ENCODE measurements at regions not wholly inside any gene's neighbourhood (a gene's known extent, or its start where the extent isn't known, plus 50 kb on each side); places are given as distances from the start of the nearest gene placed in this dataset.

DNA sequence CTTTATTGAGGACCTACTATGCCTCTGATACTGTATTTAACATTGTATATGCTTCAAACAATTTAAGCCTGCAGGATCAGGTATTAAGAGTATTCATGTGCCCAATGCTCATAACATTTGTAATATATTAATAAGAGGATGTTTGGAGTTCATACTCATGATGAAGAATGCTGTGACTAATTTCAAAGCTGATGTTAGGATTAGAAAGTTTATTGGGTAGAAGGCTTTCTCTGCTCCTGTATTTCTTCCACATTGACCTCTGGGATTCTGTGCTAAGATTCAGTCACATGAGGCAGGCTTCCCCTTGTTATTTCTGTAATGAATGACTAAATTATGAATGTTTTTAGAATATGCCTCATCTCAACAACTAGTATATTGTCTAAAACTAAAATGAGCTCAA lies 456.4 kb downstream of the NFIB start:
- TF ChIP-seq CEBPB (tag; IDR thresholded peaks at IDR 0.05), result no peak
- TF ChIP-seq NFIX (CRISPR knock-in tag; IDR thresholded peaks at IDR 0.05; ENCODE audit: low read depth), result no peak
- no peak for TF ChIP-seq CREB1 (IDR thresholded peaks at IDR 0.05)
- TF ChIP-seq CREB1 (CRISPR knock-in tag; IDR thresholded peaks at IDR 0.05), result no peak
- TF ChIP-seq MTA1 (IDR thresholded peaks at IDR 0.05; ENCODE audit: borderline replicate concordance), result no peak
- TF ChIP-seq, protein P1, sequence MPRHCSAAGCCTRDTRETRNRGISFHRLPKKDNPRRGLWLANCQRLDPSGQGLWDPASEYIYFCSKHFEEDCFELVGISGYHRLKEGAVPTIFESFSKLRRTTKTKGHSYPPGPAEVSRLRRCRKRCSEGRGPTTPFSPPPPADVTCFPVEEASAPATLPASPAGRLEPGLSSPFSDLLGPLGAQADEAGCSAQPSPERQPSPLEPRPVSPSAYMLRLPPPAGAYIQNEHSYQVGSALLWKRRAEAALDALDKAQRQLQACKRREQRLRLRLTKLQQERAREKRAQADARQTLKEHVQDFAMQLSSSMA (CRISPR knock-in tag; IDR thresholded peaks at IDR 0.05), result no peak
- TF ChIP-seq, protein P2, sequence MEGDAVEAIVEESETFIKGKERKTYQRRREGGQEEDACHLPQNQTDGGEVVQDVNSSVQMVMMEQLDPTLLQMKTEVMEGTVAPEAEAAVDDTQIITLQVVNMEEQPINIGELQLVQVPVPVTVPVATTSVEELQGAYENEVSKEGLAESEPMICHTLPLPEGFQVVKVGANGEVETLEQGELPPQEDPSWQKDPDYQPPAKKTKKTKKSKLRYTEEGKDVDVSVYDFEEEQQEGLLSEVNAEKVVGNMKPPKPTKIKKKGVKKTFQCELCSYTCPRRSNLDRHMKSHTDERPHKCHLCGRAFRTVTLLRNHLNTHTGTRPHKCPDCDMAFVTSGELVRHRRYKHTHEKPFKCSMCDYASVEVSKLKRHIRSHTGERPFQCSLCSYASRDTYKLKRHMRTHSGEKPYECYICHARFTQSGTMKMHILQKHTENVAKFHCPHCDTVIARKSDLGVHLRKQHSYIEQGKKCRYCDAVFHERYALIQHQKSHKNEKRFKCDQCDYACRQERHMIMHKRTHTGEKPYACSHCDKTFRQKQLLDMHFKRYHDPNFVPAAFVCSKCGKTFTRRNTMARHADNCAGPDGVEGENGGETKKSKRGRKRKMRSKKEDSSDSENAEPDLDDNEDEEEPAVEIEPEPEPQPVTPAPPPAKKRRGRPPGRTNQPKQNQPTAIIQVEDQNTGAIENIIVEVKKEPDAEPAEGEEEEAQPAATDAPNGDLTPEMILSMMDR (IDR thresholded peaks at IDR 0.05 in 2 of 3, conservative IDR thresholded peaks at IDR 0.05 in 1 of 3; ENCODE audit: insufficient read depth in 2 of 3, low read depth in 1 of 3, low read length in 3 of 3), result no peak
- TF ChIP-seq, protein P3, sequence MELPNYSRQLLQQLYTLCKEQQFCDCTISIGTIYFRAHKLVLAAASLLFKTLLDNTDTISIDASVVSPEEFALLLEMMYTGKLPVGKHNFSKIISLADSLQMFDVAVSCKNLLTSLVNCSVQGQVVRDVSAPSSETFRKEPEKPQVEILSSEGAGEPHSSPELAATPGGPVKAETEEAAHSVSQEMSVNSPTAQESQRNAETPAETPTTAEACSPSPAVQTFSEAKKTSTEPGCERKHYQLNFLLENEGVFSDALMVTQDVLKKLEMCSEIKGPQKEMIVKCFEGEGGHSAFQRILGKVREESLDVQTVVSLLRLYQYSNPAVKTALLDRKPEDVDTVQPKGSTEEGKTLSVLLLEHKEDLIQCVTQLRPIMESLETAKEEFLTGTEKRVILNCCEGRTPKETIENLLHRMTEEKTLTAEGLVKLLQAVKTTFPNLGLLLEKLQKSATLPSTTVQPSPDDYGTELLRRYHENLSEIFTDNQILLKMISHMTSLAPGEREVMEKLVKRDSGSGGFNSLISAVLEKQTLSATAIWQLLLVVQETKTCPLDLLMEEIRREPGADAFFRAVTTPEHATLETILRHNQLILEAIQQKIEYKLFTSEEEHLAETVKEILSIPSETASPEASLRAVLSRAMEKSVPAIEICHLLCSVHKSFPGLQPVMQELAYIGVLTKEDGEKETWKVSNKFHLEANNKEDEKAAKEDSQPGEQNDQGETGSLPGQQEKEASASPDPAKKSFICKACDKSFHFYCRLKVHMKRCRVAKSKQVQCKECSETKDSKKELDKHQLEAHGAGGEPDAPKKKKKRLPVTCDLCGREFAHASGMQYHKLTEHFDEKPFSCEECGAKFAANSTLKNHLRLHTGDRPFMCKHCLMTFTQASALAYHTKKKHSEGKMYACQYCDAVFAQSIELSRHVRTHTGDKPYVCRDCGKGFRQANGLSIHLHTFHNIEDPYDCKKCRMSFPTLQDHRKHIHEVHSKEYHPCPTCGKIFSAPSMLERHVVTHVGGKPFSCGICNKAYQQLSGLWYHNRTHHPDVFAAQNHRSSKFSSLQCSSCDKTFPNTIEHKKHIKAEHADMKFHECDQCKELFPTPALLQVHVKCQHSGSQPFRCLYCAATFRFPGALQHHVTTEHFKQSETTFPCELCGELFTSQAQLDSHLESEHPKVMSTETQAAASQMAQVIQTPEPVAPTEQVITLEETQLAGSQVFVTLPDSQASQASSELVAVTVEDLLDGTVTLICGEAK (IDR thresholded peaks at IDR 0.05), result no peak
- TF ChIP-seq, protein P3 (CRISPR knock-in tag; IDR thresholded peaks at IDR 0.05), result no peak
- TF ChIP-seq, protein P4, sequence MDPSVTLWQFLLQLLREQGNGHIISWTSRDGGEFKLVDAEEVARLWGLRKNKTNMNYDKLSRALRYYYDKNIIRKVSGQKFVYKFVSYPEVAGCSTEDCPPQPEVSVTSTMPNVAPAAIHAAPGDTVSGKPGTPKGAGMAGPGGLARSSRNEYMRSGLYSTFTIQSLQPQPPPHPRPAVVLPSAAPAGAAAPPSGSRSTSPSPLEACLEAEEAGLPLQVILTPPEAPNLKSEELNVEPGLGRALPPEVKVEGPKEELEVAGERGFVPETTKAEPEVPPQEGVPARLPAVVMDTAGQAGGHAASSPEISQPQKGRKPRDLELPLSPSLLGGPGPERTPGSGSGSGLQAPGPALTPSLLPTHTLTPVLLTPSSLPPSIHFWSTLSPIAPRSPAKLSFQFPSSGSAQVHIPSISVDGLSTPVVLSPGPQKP (CRISPR knock-in tag; IDR thresholded peaks at IDR 0.05), result no peak

All from K562 (cell line).